K562 (cell line): ENCODE measurements at regions not wholly inside any gene's neighbourhood (a gene's known extent, or its start where the extent isn't known, plus 50 kb on each side); places are given as distances from the start of the nearest gene placed in this dataset.

ENCODE experiments used
- ATAC-seq: fragments of 200-7000 bp; cut with Tn5 transposase; 3 replicates; pipeline ENCODE4 v1.9.1; 2020; ENCODE audit warnings: moderate library complexity
- BruUV-seq: library from RNA; stranded (reverse); fragments of 400-500 nt; replicated peaks from 2 replicates; lab custom pipeline; 2021; lab: Mats Ljungman, UMichigan
- CTCF ChIA-PET: fragments of 300-600 bp; formaldehyde crosslinking; extraction: SDS; loops from one replicate; lab custom pipeline; 2021; ENCODE audit warnings: low intra/inter-chr PET ratio; lab: Yijun Ruan, JAX
- POLR2A ChIA-PET: fragments of 300-600, 350-650 bp; sonication (Branson Sonifier 250); formaldehyde crosslinking; extraction: SDS; loops from one replicate; lab custom pipeline; 2021; ENCODE audit warnings: antibody characterized with exemption, inconsistent platforms; lab: Yijun Ruan, JAX
- DNase-seq, 4 experiments: peaks; one replicate each; pipeline versions ENCODE4 v3.0.0 to v3.0.0-alpha.2; 2011 to 2018; ENCODE audit warnings: low spot score in 3 of 4, mixed read lengths in 3 of 4; ENCODE audit errors: extremely low read depth in 1 of 4
- FAIRE-seq: peaks from 2 replicates; lab custom pipeline; 2011; peaks lifted over from hg19 to GRCh38; lab: Jason Lieb, UNC
- H2AFZ ChIP-seq: 2 replicates; pipeline ENCODE4 v1.6.0; 2011; ENCODE audit warnings: low read depth, low read length, control low read depth, inconsistent platforms
- H3K27ac ChIP-seq: fragments of 200-600 bp; 3 replicates; pipeline ENCODE4 v1.8.0; 2011; ENCODE audit warnings: low read depth, mild to moderate bottlenecking, control low read depth, inconsistent platforms, low read length, moderate library complexity, mixed read lengths; ENCODE audit errors: extremely low read depth
- H3K27me3 ChIP-seq, 2 experiments: fragments of 300-600 bp in 1 of 2; 2 replicates in 1 of 2; 3 replicates in 1 of 2; pipeline versions ENCODE4 v1.6.0 to v1.8.0; 2011; ENCODE audit warnings: inconsistent platforms in 2 of 2, low read length in 2 of 2, mild to moderate bottlenecking in 1 of 2, mixed read lengths in 1 of 2, moderate library complexity in 1 of 2; ENCODE audit not compliant: control insufficient read depth in 2 of 2, insufficient read depth in 2 of 2
- H3K36me3 ChIP-seq: fragments of 300-600 bp; 3 replicates; pipeline ENCODE4 v1.8.0; 2011; ENCODE audit warnings: mild to moderate bottlenecking, low read length, inconsistent platforms; ENCODE audit not compliant: control insufficient read depth, insufficient read depth
- H3K4me1 ChIP-seq, 2 experiments: fragments of 200-600 bp in 1 of 2; replicated peaks in 1 of 2; 2 replicates in 1 of 2; 3 replicates in 1 of 2; pipeline versions ENCODE4 v1.5.1 to v1.8.0; 2011; ENCODE audit warnings: inconsistent platforms in 2 of 2, low read length in 2 of 2, mild to moderate bottlenecking in 1 of 2, mixed read lengths in 1 of 2, moderate library complexity in 1 of 2; ENCODE audit not compliant: control insufficient read depth in 2 of 2, insufficient read depth in 2 of 2
- H3K4me2 ChIP-seq: 2 replicates; pipeline ENCODE4 v1.6.1; 2011; ENCODE audit warnings: low read length, control low read depth, inconsistent platforms, mixed read lengths; ENCODE audit not compliant: insufficient read depth
- H3K4me3 ChIP-seq: fragments of 200-600 bp; sonication (generic), shearing (Covaris generic); 2 replicates; pipeline ENCODE4 v1.5.1; 2016; ENCODE audit warnings: control low read depth, inconsistent platforms
- H3K79me2 ChIP-seq: fragments of 200-600 bp; 3 replicates; pipeline ENCODE4 v1.8.0; 2011; ENCODE audit warnings: low read length, inconsistent platforms; ENCODE audit not compliant: control insufficient read depth, insufficient read depth
- H3K9ac ChIP-seq, 2 experiments: 2 replicates each; pipeline versions ENCODE4 v1.6.0 to v1.6.1; 2011; ENCODE audit warnings: low read depth in 2 of 2, low read length in 2 of 2, control low read depth in 1 of 2, inconsistent platforms in 1 of 2, mild to moderate bottlenecking in 1 of 2, mixed read lengths in 1 of 2; ENCODE audit not compliant: insufficient read depth in 1 of 2
- H3K9me1 ChIP-seq: one replicate; pipeline ENCODE4 v1.6.0; 2011; ENCODE audit warnings: inconsistent platforms, mild to moderate bottlenecking, low read length, moderate library complexity; ENCODE audit not compliant: control insufficient read depth, insufficient read depth
- H3K9me3 ChIP-seq: replicated peaks from 2 replicates; pipeline ENCODE4 v1.5.1; 2011; ENCODE audit warnings: low read depth, low read length, inconsistent platforms; ENCODE audit not compliant: control insufficient read depth, insufficient read depth
- H4K20me1 ChIP-seq: replicated peaks from 2 replicates; pipeline ENCODE4 v1.6.1; 2011; ENCODE audit warnings: low read length, inconsistent platforms, mixed read lengths; ENCODE audit not compliant: control insufficient read depth, insufficient read depth
- CBX1 ChIP-seq: sonication (generic); IDR thresholded peaks from 2 replicates; pipeline ENCODE4 v1.6.1; 2016; ENCODE audit warnings: antibody characterized with exemption, low read depth, mild to moderate bottlenecking
- FOXK1 ChIP-seq: sonication (generic); formaldehyde crosslinking; IDR thresholded peaks from 2 replicates; pipeline ENCODE4 v1.8.0; 2022; ENCODE audit warnings: missing genetic modification reagents, mild to moderate bottlenecking, borderline replicate concordance
- POLR2A ChIP-seq: fragments of 450-650 bp; conservative IDR thresholded peaks from 2 replicates; pipeline ENCODE4 v1.6.1; 2016
- RBM25 ChIP-seq: fragments of 200-400 bp; formaldehyde crosslinking; IDR thresholded peaks from 2 replicates; pipeline ENCODE4 v1.6.1; 2018; ENCODE audit warnings: low read length, low read depth, moderate library complexity; ENCODE audit not compliant: severe bottlenecking
- SPI1 ChIP-seq: IDR thresholded peaks from 2 replicates; pipeline ENCODE4 v1.6.1; 2011; ENCODE audit warnings: low read depth, low read length, control low read depth, borderline replicate concordance
- ZFP36 ChIP-seq: fragments of 150-350 bp; IDR thresholded peaks from 2 replicates; pipeline ENCODE4 v1.6.1; 2018; ENCODE audit warnings: low read length, low read depth; ENCODE audit not compliant: partially characterized antibody
- ZNF146 ChIP-seq: IDR thresholded peaks from one replicate; pipeline ENCODE4 v1.6.1; 2018; ENCODE audit warnings: missing compliant biosample characterization; ENCODE audit not compliant: unreplicated experiment
- ZNF830 ChIP-seq: fragments of 250-450 bp; sonication (Bioruptor Pico); IDR thresholded peaks from 2 replicates; pipeline ENCODE4 v1.5.0; 2021; ENCODE audit warnings: mild to moderate bottlenecking
- WGBS: fragments of 100-300 bp; shearing (Covaris generic); methylation state at CpG from one replicate; pipeline ENCODE4 v1.1.6; 2016; ENCODE audit warnings: low coverage, mixed read lengths; ENCODE audit not compliant: insufficient coverage; ENCODE audit errors: missing lambda C conversion rate; 5-methylcytosine and 5-hydroxymethylcytosine counted together
- in situ Hi-C: fragments of 300-500 bp; cut with MboI; formaldehyde crosslinking; loops from 4 replicates; pipeline ENCODE4 v1.15.0; 2018; ENCODE audit warnings: inconsistent platforms, mixed read lengths
- intact Hi-C: fragments of 100-400 bp; cut with micrococcal nuclease; formaldehyde crosslinking; loops from 2 replicates; pipeline ENCODE4 v1.14.2; 2022
- TF ChIP-seq, protein P1 (sequence below): fragments of 200-600 bp; sonication (generic); IDR thresholded peaks from one replicate; pipeline ENCODE4 v1.6.1; 2012; ENCODE audit warnings: mild to moderate bottlenecking, low read depth, low read length, inconsistent platforms

GRCh38 chr4:53920883-53921282 lies 143.5 kb downstream of the CHIC2 start:
- no peaks in the 10 kb centered on the region for H4K20me1 ChIP-seq
- in situ Hi-C loops, result no loop called here
- BruUV-seq, result no TSS peak

DNA sequence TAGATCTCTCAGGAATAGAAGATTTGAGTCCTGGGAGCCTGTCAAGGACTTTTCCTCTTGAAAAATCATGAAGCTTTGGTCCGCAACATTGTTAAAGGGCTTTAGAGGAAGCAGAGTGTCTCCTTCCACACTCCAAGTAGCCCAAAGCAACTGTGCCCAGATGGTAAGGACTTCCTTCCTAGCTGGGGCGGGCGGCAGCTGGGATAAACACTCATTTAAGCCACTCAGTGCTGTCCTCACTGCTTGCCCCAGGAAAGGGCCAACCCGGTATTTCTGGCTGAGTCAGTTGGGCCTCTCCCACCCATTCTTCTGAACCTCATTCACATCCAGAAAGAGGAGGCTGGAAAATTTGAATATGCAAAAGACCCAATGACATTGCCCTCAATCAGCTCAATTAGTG lies 144.3 kb downstream of the CHIC2 start:
- BruUV-seq, result no TSS peak
- intact Hi-C loops, result no loop called here
- no peak overlapping the region for H2AFZ ChIP-seq
- TF ChIP-seq, protein P1, sequence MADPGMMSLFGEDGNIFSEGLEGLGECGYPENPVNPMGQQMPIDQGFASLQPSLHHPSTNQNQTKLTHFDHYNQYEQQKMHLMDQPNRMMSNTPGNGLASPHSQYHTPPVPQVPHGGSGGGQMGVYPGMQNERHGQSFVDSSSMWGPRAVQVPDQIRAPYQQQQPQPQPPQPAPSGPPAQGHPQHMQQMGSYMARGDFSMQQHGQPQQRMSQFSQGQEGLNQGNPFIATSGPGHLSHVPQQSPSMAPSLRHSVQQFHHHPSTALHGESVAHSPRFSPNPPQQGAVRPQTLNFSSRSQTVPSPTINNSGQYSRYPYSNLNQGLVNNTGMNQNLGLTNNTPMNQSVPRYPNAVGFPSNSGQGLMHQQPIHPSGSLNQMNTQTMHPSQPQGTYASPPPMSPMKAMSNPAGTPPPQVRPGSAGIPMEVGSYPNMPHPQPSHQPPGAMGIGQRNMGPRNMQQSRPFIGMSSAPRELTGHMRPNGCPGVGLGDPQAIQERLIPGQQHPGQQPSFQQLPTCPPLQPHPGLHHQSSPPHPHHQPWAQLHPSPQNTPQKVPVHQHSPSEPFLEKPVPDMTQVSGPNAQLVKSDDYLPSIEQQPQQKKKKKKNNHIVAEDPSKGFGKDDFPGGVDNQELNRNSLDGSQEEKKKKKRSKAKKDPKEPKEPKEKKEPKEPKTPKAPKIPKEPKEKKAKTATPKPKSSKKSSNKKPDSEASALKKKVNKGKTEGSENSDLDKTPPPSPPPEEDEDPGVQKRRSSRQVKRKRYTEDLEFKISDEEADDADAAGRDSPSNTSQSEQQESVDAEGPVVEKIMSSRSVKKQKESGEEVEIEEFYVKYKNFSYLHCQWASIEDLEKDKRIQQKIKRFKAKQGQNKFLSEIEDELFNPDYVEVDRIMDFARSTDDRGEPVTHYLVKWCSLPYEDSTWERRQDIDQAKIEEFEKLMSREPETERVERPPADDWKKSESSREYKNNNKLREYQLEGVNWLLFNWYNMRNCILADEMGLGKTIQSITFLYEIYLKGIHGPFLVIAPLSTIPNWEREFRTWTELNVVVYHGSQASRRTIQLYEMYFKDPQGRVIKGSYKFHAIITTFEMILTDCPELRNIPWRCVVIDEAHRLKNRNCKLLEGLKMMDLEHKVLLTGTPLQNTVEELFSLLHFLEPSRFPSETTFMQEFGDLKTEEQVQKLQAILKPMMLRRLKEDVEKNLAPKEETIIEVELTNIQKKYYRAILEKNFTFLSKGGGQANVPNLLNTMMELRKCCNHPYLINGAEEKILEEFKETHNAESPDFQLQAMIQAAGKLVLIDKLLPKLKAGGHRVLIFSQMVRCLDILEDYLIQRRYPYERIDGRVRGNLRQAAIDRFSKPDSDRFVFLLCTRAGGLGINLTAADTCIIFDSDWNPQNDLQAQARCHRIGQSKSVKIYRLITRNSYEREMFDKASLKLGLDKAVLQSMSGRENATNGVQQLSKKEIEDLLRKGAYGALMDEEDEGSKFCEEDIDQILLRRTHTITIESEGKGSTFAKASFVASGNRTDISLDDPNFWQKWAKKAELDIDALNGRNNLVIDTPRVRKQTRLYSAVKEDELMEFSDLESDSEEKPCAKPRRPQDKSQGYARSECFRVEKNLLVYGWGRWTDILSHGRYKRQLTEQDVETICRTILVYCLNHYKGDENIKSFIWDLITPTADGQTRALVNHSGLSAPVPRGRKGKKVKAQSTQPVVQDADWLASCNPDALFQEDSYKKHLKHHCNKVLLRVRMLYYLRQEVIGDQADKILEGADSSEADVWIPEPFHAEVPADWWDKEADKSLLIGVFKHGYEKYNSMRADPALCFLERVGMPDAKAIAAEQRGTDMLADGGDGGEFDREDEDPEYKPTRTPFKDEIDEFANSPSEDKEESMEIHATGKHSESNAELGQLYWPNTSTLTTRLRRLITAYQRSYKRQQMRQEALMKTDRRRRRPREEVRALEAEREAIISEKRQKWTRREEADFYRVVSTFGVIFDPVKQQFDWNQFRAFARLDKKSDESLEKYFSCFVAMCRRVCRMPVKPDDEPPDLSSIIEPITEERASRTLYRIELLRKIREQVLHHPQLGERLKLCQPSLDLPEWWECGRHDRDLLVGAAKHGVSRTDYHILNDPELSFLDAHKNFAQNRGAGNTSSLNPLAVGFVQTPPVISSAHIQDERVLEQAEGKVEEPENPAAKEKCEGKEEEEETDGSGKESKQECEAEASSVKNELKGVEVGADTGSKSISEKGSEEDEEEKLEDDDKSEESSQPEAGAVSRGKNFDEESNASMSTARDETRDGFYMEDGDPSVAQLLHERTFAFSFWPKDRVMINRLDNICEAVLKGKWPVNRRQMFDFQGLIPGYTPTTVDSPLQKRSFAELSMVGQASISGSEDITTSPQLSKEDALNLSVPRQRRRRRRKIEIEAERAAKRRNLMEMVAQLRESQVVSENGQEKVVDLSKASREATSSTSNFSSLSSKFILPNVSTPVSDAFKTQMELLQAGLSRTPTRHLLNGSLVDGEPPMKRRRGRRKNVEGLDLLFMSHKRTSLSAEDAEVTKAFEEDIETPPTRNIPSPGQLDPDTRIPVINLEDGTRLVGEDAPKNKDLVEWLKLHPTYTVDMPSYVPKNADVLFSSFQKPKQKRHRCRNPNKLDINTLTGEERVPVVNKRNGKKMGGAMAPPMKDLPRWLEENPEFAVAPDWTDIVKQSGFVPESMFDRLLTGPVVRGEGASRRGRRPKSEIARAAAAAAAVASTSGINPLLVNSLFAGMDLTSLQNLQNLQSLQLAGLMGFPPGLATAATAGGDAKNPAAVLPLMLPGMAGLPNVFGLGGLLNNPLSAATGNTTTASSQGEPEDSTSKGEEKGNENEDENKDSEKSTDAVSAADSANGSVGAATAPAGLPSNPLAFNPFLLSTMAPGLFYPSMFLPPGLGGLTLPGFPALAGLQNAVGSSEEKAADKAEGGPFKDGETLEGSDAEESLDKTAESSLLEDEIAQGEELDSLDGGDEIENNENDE, result no peak

More at GRCh38 chr4:53920883-53921282, 143.5 kb downstream of the CHIC2 start:
- Histone ChIP-seq H3K9ac (no peak overlapping the region), H3K36me3 (no peaks in the 10 kb centered on the region), H2AFZ (no peak overlapping the region), H3K27me3 (peaks cover 0 to 17% of the 10 kb centered on the region in 2 experiments; a peak in 2 of 5 replicates), H3K4me2 (no peak overlapping the region), H3K79me2 (no peaks in the 10 kb centered on the region), H3K4me3 (no peak overlapping the region), H3K9me1 (no peaks in the 10 kb centered on the region), H3K9me3 (no peaks in the 10 kb centered on the region), H3K27ac (no peak overlapping the region), H3K4me1 (no peaks in the 10 kb centered on the region)
- TF ChIP-seq ZNF146 (no peak), POLR2A (no peak), ZNF830 (CRISPR knock-in tag) (no peak), ZFP36 (peak; percentile 52), RBM25 (peak; percentile 65), FOXK1 (CRISPR knock-in tag) (no peak), CBX1 (no peak), SPI1 (no peak)
- POLR2A ChIA-PET, result interaction anchor here (0.6 to 0.8 kb wide), 2 partner anchors 33 to 64 kb away, joined by 3 read pairs; no protein-coding TSS in a partner anchor
- intact Hi-C loops, result no loop called here
- CTCF ChIA-PET, result no interaction called here
- WGBS, result 0% methylated on average over 4 of the region's 4 CpGs
- FAIRE-seq (no peak), DNase-seq (no peak), ATAC-seq (no peak)

More for the DNA sequence above, 144.3 kb downstream of the CHIC2 start:
- Histone ChIP-seq H3K4me2 (no peak overlapping the region), H3K36me3 (no peaks in the 10 kb centered on the region), H3K79me2 (no peaks in the 10 kb centered on the region), H3K27me3 (peaks cover 0 to 10% of the 10 kb centered on the region in 2 experiments; a peak in 2 of 5 replicates), H3K9ac (no peak overlapping the region), H3K9me1 (no peaks in the 10 kb centered on the region), H3K9me3 (no peaks in the 10 kb centered on the region), H3K4me3 (no peak overlapping the region), H3K4me1 (no peaks in the 10 kb centered on the region), H4K20me1 (no peaks in the 10 kb centered on the region), H3K27ac (no peak overlapping the region)
- 0% methylated on average over 4 of the region's 4 CpGs for WGBS
- CTCF ChIA-PET, result no interaction called here
- no peak for FAIRE-seq
- in situ Hi-C loops, result no loop called here
- DNase-seq, result no peak
- ATAC-seq, result no peak
- POLR2A ChIA-PET, result interaction anchor here (0.5 to 0.8 kb wide), 3 partner anchors 33 to 882 kb away, joined by 3 read pairs; no protein-coding TSS in a partner anchor
